SJCRH30 (cell line): ENCODE measurements at regions not wholly inside any gene's neighbourhood (a gene's known extent, or its start where the extent isn't known, plus 50 kb on each side); places are given as distances from the start of the nearest gene placed in this dataset.

Experiments used
- DNase-seq, 2 experiments: peaks; one replicate each; pipeline ENCODE4 v3.0.0-alpha.2; 2015 to 2020
- H3K27ac ChIP-seq: fragments of 250-450 bp; sonication (Bioruptor Pico); 2 replicates; pipeline ENCODE4 v1.5.1; 2020; ENCODE audit warnings: mild to moderate bottlenecking, moderate library complexity
- H3K27me3 ChIP-seq: fragments of 250-450 bp; sonication (Bioruptor Pico); 2 replicates; pipeline ENCODE4 v1.5.1; 2020; ENCODE audit warnings: mild to moderate bottlenecking, moderate library complexity
- H3K36me3 ChIP-seq: fragments of 250-450 bp; sonication (Bioruptor Pico); 2 replicates; pipeline ENCODE4 v1.5.1; 2020; ENCODE audit warnings: mild to moderate bottlenecking, moderate library complexity
- H3K4me1 ChIP-seq: fragments of 250-450 bp; sonication (Bioruptor Pico); 2 replicates; pipeline ENCODE4 v1.5.1; 2020; ENCODE audit warnings: mild to moderate bottlenecking, moderate library complexity
- H3K4me3 ChIP-seq: fragments of 250-450 bp; sonication (Bioruptor Pico); 2 replicates; pipeline ENCODE4 v1.5.1; 2020; ENCODE audit warnings: mild to moderate bottlenecking, moderate library complexity
- H3K9me3 ChIP-seq: fragments of 250-450 bp; sonication (Bioruptor Pico); replicated peaks from 2 replicates; pipeline ENCODE4 v1.5.1; 2020; ENCODE audit warnings: mild to moderate bottlenecking, moderate library complexity

- no peak for DNase-seq
- Histone ChIP-seq H3K4me3 (no peak overlapping the region), H3K27ac (no peak overlapping the region), H3K9me3 (0 out of 2 replicates have a peak, but pooled peaks cover 2% of the 10 kb centered on the region), H3K4me1 (no peaks in the 10 kb centered on the region), H3K27me3 (no peaks in the 10 kb centered on the region), H3K36me3 (no peaks in the 10 kb centered on the region)
Measured at GRCh38 chr3:193928354-193929209, 207.4 kb upstream of the HES1 start.

GRCh38 chr3:193929373-193929772 lies 206.6 kb upstream of the HES1 start:
- Histone ChIP-seq H3K27ac (no peak overlapping the region), H3K9me3 (no peaks in the 10 kb centered on the region), H3K4me1 (no peaks in the 10 kb centered on the region), H3K36me3 (no peaks in the 10 kb centered on the region), H3K4me3 (no peak overlapping the region), H3K27me3 (no peaks in the 10 kb centered on the region)
- no peak for DNase-seq

- Histone ChIP-seq H3K4me3 (no peak overlapping the region), H3K36me3 (no peaks in the 10 kb centered on the region), H3K27ac (no peak overlapping the region), H3K9me3 (no peaks in the 10 kb centered on the region), H3K27me3 (no peaks in the 10 kb centered on the region), H3K4me1 (no peaks in the 10 kb centered on the region)
- DNase-seq: no peak
Measured at GRCh38 chr3:193929921-193930646, 205.9 kb upstream of the HES1 start.

- Histone ChIP-seq H3K4me1 (no peaks in the 10 kb centered on the region), H3K9me3 (no peaks in the 10 kb centered on the region), H3K4me3 (no peak overlapping the region), H3K27ac (no peak overlapping the region), H3K27me3 (0 out of 2 replicates have a peak, but pooled peaks cover under 1% of the 10 kb centered on the region), H3K36me3 (no peaks in the 10 kb centered on the region)
- DNase-seq: no peak
Measured at GRCh38 chr3:193932136-193932535, 203.8 kb upstream of the HES1 start.

- no peaks in the 10 kb centered on the region for H3K9me3 ChIP-seq
- 0 out of 2 replicates have a peak, but pooled peaks cover 4% of the 10 kb centered on the region for H3K27me3 ChIP-seq
- H3K36me3 ChIP-seq: no peaks in the 10 kb centered on the region
- H3K4me1 ChIP-seq: no peaks in the 10 kb centered on the region
- H3K4me3 ChIP-seq: no peak overlapping the region
- DNase-seq: no peak
- H3K27ac ChIP-seq: no peak overlapping the region
Measured at GRCh38 chr3:193932576-193932975, 203.4 kb upstream of the HES1 start.

GRCh38 chr3:193933451-193933850 lies 202.5 kb upstream of the HES1 start:
- DNase-seq: no peak
- no peaks in the 10 kb centered on the region for H3K9me3 ChIP-seq
- no peaks in the 10 kb centered on the region for H3K4me1 ChIP-seq
- no peaks in the 10 kb centered on the region for H3K36me3 ChIP-seq
- H3K27me3 ChIP-seq: 0 out of 2 replicates have a peak, but pooled peaks cover 4% of the 10 kb centered on the region
- H3K27ac ChIP-seq: no peak overlapping the region
- H3K4me3 ChIP-seq: no peak overlapping the region

- H3K4me1 ChIP-seq: no peaks in the 10 kb centered on the region
- no peak overlapping the region for H3K27ac ChIP-seq
- H3K27me3 ChIP-seq: 0 out of 2 replicates have a peak, but pooled peaks cover 4% of the 10 kb centered on the region
- no peak for DNase-seq
- no peaks in the 10 kb centered on the region for H3K36me3 ChIP-seq
- H3K4me3 ChIP-seq: no peak overlapping the region
- no peaks in the 10 kb centered on the region for H3K9me3 ChIP-seq
Measured at GRCh38 chr3:193935916-193936315, 200.0 kb upstream of the HES1 start.

GRCh38 chr3:193938613-193939012 lies 197.3 kb upstream of the HES1 start:
- no peaks in the 10 kb centered on the region for H3K36me3 ChIP-seq
- no peak for DNase-seq
- no peak overlapping the region for H3K27ac ChIP-seq
- H3K27me3 ChIP-seq: 0 out of 2 replicates have a peak, but pooled peaks cover 4% of the 10 kb centered on the region
- no peak overlapping the region for H3K4me3 ChIP-seq
- no peaks in the 10 kb centered on the region for H3K4me1 ChIP-seq
- H3K9me3 ChIP-seq: no peaks in the 10 kb centered on the region

- Histone ChIP-seq H3K27ac (no peak overlapping the region), H3K4me1 (no peaks in the 10 kb centered on the region), H3K9me3 (no peaks in the 10 kb centered on the region), H3K27me3 (0 out of 2 replicates have a peak, but pooled peaks cover 4% of the 10 kb centered on the region), H3K36me3 (no peaks in the 10 kb centered on the region), H3K4me3 (no peak overlapping the region)
- no peak for DNase-seq
Measured at GRCh38 chr3:193939527-193939926, 196.4 kb upstream of the HES1 start.

- H3K36me3 ChIP-seq: no peaks in the 10 kb centered on the region
- H3K27me3 ChIP-seq: 0 out of 2 replicates have a peak, but pooled peaks cover 4% of the 10 kb centered on the region
- no peak overlapping the region for H3K4me3 ChIP-seq
- no peak overlapping the region for H3K27ac ChIP-seq
- H3K4me1 ChIP-seq: no peaks in the 10 kb centered on the region
- no peaks in the 10 kb centered on the region for H3K9me3 ChIP-seq
- no peak for DNase-seq
Measured at GRCh38 chr3:193940526-193940925, 195.4 kb upstream of the HES1 start.

GRCh38 chr3:193941486-193941885 lies 194.5 kb upstream of the HES1 start:
- H3K27ac ChIP-seq: no peak overlapping the region
- no peak for DNase-seq
- no peaks in the 10 kb centered on the region for H3K9me3 ChIP-seq
- no peak overlapping the region for H3K4me3 ChIP-seq
- H3K4me1 ChIP-seq: no peaks in the 10 kb centered on the region
- no peaks in the 10 kb centered on the region for H3K36me3 ChIP-seq
- H3K27me3 ChIP-seq: 0 out of 2 replicates have a peak, but pooled peaks cover 4% of the 10 kb centered on the region

GRCh38 chr3:193942516-193943055 lies 193.4 kb upstream of the HES1 start:
- H3K36me3 ChIP-seq: no peaks in the 10 kb centered on the region
- no peaks in the 10 kb centered on the region for H3K9me3 ChIP-seq
- DNase-seq: no peak
- H3K4me3 ChIP-seq: no peak overlapping the region
- H3K27ac ChIP-seq: no peak overlapping the region
- no peaks in the 10 kb centered on the region for H3K27me3 ChIP-seq
- H3K4me1 ChIP-seq: no peaks in the 10 kb centered on the region

GRCh38 chr3:193943200-193943599 lies 192.7 kb upstream of the HES1 start:
- Histone ChIP-seq H3K27me3 (no peaks in the 10 kb centered on the region), H3K4me3 (no peak overlapping the region), H3K9me3 (no peaks in the 10 kb centered on the region), H3K4me1 (no peaks in the 10 kb centered on the region), H3K36me3 (no peaks in the 10 kb centered on the region), H3K27ac (no peak overlapping the region)
- DNase-seq: peak in 1 of 2 experiments; percentile 15

GRCh38 chr3:193943851-193944517 lies 192.0 kb upstream of the HES1 start:
- no peak for DNase-seq
- H3K4me3 ChIP-seq: no peak overlapping the region
- H3K4me1 ChIP-seq: no peaks in the 10 kb centered on the region
- H3K9me3 ChIP-seq: no peaks in the 10 kb centered on the region
- no peaks in the 10 kb centered on the region for H3K36me3 ChIP-seq
- H3K27ac ChIP-seq: no peak overlapping the region
- H3K27me3 ChIP-seq: no peaks in the 10 kb centered on the region

- Histone ChIP-seq H3K27me3 (no peaks in the 10 kb centered on the region), H3K27ac (no peak overlapping the region), H3K9me3 (no peaks in the 10 kb centered on the region), H3K4me3 (no peak overlapping the region), H3K4me1 (no peaks in the 10 kb centered on the region), H3K36me3 (no peaks in the 10 kb centered on the region)
- no peak for DNase-seq
Measured at GRCh38 chr3:193944518-193944884, 191.4 kb upstream of the HES1 start.
